Stimulated activated CD8-positive, alpha-beta memory T cell treated with anti-CD3 and anti-CD28 coated beads, Interleukin-4, amount 100 ng/mL, for 4 hours (primary cell): ENCODE measurements at regions not wholly inside any gene's neighbourhood (a gene's known extent, or its start where the extent isn't known, plus 50 kb on each side); places are given as distances from the start of the nearest gene placed in this dataset.

Experiments used
- DNase-seq, 2 donors: peaks; one replicate each; pipeline ENCODE4 v3.0.0-alpha.2; 2020; ENCODE audit warnings: low read depth in 2 of 2, low spot score in 1 of 2

GRCh38 chr2:82283075-82283474 lies 1978.5 kb upstream of the LRRTM1 start:
- DNase-seq: no peak

GRCh38 chr2:82282111-82282882 lies 1977.7 kb upstream of the LRRTM1 start:
- no peak for DNase-seq

GRCh38 chr2:82279367-82279766 lies 1974.8 kb upstream of the LRRTM1 start:
- DNase-seq: no peak

GRCh38 chr2:82278416-82278815 lies 1973.9 kb upstream of the LRRTM1 start:
- no peak for DNase-seq

- no peak for DNase-seq
Measured at GRCh38 chr2:82275599-82275998, 1971.0 kb upstream of the LRRTM1 start.

GRCh38 chr2:82268446-82268845 lies 1963.9 kb upstream of the LRRTM1 start:
- DNase-seq: no peak

GRCh38 chr2:82260521-82260920 lies 1956.0 kb upstream of the LRRTM1 start:
- DNase-seq: no peak

- DNase-seq: no peak
Measured at GRCh38 chr2:82259551-82259950, 1955.0 kb upstream of the LRRTM1 start.

- DNase-seq: no peak
Measured at GRCh38 chr2:82257796-82258555, 1953.4 kb upstream of the LRRTM1 start.

GRCh38 chr2:82256983-82257632 lies 1952.6 kb upstream of the LRRTM1 start:
- no peak for DNase-seq

GRCh38 chr2:82256288-82256687 lies 1951.7 kb upstream of the LRRTM1 start:
- DNase-seq: no peak

- no peak for DNase-seq
Measured at GRCh38 chr2:82254728-82255127, 1950.2 kb upstream of the LRRTM1 start.

- no peak for DNase-seq
Measured at GRCh38 chr2:82246220-82246775, 1941.7 kb upstream of the LRRTM1 start.

GRCh38 chr2:82239176-82239575 lies 1934.6 kb upstream of the LRRTM1 start:
- no peak for DNase-seq

GRCh38 chr2:82237994-82238662 lies 1933.6 kb upstream of the LRRTM1 start:
- no peak for DNase-seq

GRCh38 chr2:82234283-82234874 lies 1929.8 kb upstream of the LRRTM1 start:
- no peak for DNase-seq

GRCh38 chr2:82233806-82234205 lies 1929.3 kb upstream of the LRRTM1 start:
- no peak for DNase-seq

GRCh38 chr2:82230406-82230805 lies 1925.9 kb upstream of the LRRTM1 start:
- DNase-seq: no peak

GRCh38 chr2:82226441-82226840 lies 1921.9 kb upstream of the LRRTM1 start:
- DNase-seq: no peak

- no peak for DNase-seq
Measured at GRCh38 chr2:82224301-82224940, 1919.9 kb upstream of the LRRTM1 start.
